ENCODE measurements at regions not wholly inside any gene's neighbourhood (a gene's known extent, or its start where the extent isn't known, plus 50 kb on each side); places are given as distances from the start of the nearest gene placed in this dataset.

- BruUV-seq (replicated peaks), result no TSS peak
- Mint-ChIP-seq H3K36me3 (ENCODE audit: insufficient read depth, unreplicated experiment) (peaks cover 21% of the 10 kb centered on the region), H3K27me3 (ENCODE audit: unreplicated experiment) (no peaks in the 10 kb centered on the region), H3K4me1 (ENCODE audit: low read depth, unreplicated experiment) (no peaks in the 10 kb centered on the region), H3K27ac (ENCODE audit: unreplicated experiment) (peak overlapping the region; percentile 13), H3K9me3 (ENCODE audit: low read depth, unreplicated experiment) (no peaks in the 10 kb centered on the region), H3K4me3 (ENCODE audit: low read depth, unreplicated experiment) (peak overlapping the region; percentile 68)
- TF ChIP-seq, protein P1, sequence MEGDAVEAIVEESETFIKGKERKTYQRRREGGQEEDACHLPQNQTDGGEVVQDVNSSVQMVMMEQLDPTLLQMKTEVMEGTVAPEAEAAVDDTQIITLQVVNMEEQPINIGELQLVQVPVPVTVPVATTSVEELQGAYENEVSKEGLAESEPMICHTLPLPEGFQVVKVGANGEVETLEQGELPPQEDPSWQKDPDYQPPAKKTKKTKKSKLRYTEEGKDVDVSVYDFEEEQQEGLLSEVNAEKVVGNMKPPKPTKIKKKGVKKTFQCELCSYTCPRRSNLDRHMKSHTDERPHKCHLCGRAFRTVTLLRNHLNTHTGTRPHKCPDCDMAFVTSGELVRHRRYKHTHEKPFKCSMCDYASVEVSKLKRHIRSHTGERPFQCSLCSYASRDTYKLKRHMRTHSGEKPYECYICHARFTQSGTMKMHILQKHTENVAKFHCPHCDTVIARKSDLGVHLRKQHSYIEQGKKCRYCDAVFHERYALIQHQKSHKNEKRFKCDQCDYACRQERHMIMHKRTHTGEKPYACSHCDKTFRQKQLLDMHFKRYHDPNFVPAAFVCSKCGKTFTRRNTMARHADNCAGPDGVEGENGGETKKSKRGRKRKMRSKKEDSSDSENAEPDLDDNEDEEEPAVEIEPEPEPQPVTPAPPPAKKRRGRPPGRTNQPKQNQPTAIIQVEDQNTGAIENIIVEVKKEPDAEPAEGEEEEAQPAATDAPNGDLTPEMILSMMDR (IDR thresholded peaks at IDR 0.05; ENCODE audit: unreplicated experiment), result no peak
- intact Hi-C loops (cut with micrococcal nuclease; ENCODE audit: unreplicated experiment), result loop anchor here (2.0 kb wide), 1 partner anchor 90 kb away; the partner anchor contains the start of gene ARID1B
- DNase-seq, result peak; percentile 41
- CTCF ChIA-PET, result interaction anchor here (0.7 kb wide), 2 partner anchors 57 to 204 kb away, joined by 3 to 4 read pairs; no protein-coding TSS in a partner anchor
Observed at GRCh38 chr6:156686301-156686994, 90.7 kb upstream of the ARID1B start.

DNA sequence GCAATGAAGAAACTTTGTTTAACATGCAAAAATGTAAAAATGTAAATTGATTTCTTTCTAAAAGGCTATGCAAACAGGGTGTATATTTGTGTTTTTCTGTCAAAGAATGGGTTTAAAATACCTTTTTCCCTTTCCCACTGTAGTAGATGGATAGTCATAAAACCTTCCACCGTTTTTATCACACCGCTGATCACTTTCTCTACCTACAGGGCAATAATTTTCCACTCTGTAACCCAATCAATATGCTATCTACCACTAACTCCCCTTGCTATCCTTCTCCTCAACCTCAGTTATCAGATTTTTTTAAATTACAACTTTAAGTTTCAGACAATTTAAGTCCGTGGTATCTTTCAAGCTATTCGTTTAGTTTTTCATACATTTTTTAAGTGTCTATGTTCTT is 91.4 kb upstream of the ARID1B start:
- CTCF ChIA-PET, result no interaction called here
- Mint-ChIP-seq H3K9me3 (ENCODE audit: low read depth, unreplicated experiment) (no peaks in the 10 kb centered on the region), H3K27me3 (ENCODE audit: unreplicated experiment) (no peaks in the 10 kb centered on the region), H3K36me3 (ENCODE audit: insufficient read depth, unreplicated experiment) (peaks cover 21% of the 10 kb centered on the region), H3K4me1 (ENCODE audit: low read depth, unreplicated experiment) (no peaks in the 10 kb centered on the region), H3K4me3 (ENCODE audit: low read depth, unreplicated experiment) (peak overlapping the region; percentile 68), H3K27ac (ENCODE audit: unreplicated experiment) (no peak overlapping the region)
- DNase-seq, result no peak
- no TSS peak for BruUV-seq (replicated peaks)
- TF ChIP-seq, protein P1 (IDR thresholded peaks at IDR 0.05; ENCODE audit: unreplicated experiment), result no peak
- intact Hi-C loops (cut with micrococcal nuclease; ENCODE audit: unreplicated experiment), result loop anchor here (2.0 kb wide), 1 partner anchor 91 kb away; the partner anchor contains the start of gene ARID1B

GRCh38 chr6:156683821-156684220 is 93.4 kb upstream of the ARID1B start:
- no peaks in the 10 kb centered on the region for H3K4me1 Mint-ChIP-seq (ENCODE audit: low read depth, unreplicated experiment)
- H3K9me3 Mint-ChIP-seq (ENCODE audit: low read depth, unreplicated experiment), result no peaks in the 10 kb centered on the region
- H3K36me3 Mint-ChIP-seq (ENCODE audit: insufficient read depth, unreplicated experiment), result peaks cover 21% of the 10 kb centered on the region
- intact Hi-C loops (cut with micrococcal nuclease; ENCODE audit: unreplicated experiment), result no loop called here
- CTCF ChIA-PET, result interaction anchor here (0.7 kb wide), 2 partner anchors 61 to 87 kb away, joined by 5 to 6 read pairs; no protein-coding TSS in a partner anchor
- no peak overlapping the region for H3K27ac Mint-ChIP-seq (ENCODE audit: unreplicated experiment)
- H3K27me3 Mint-ChIP-seq (ENCODE audit: unreplicated experiment), result no peaks in the 10 kb centered on the region
- no peak for DNase-seq
- no peak overlapping the region for H3K4me3 Mint-ChIP-seq (ENCODE audit: low read depth, unreplicated experiment)
- BruUV-seq (replicated peaks), result no TSS peak
- TF ChIP-seq, protein P1 (IDR thresholded peaks at IDR 0.05; ENCODE audit: unreplicated experiment), result no peak

DNA sequence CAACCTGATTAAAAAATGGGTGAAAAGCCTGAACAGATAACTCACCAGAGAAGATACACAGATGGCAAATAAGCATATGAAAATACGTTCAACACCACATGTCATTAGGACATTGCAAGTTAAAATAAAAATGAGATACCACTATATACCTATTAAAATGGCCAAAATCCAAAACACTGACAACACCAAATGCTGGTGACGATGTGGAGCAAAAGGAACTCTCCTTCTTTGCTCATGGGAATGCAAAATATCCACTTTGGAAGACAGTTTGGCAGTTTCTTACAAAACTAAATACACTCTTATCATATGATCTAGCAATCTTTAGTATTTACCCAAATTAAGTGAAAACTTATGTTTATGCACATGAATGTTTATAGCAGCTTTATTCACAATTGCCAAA is 100.5 kb upstream of the ARID1B start:
- no TSS peak for BruUV-seq (replicated peaks)

More for the DNA sequence above, 100.5 kb upstream of the ARID1B start:
- no peaks in the 10 kb centered on the region for H3K27me3 Mint-ChIP-seq (ENCODE audit: unreplicated experiment)
- intact Hi-C loops (cut with micrococcal nuclease; ENCODE audit: unreplicated experiment), result no loop called here
- H3K4me1 Mint-ChIP-seq (ENCODE audit: low read depth, unreplicated experiment), result no peaks in the 10 kb centered on the region
- no peak overlapping the region for H3K27ac Mint-ChIP-seq (ENCODE audit: unreplicated experiment)
- CTCF ChIA-PET, result no interaction called here
- TF ChIP-seq, protein P1 (IDR thresholded peaks at IDR 0.05; ENCODE audit: unreplicated experiment), result no peak
- H3K36me3 Mint-ChIP-seq (ENCODE audit: insufficient read depth, unreplicated experiment), result no peaks in the 10 kb centered on the region
- peaks cover 3% of the 10 kb centered on the region for H3K9me3 Mint-ChIP-seq (ENCODE audit: low read depth, unreplicated experiment)
- no peak for DNase-seq
- no peak overlapping the region for H3K4me3 Mint-ChIP-seq (ENCODE audit: low read depth, unreplicated experiment)
